DND-41 (cell line): ENCODE measurements at regions not wholly inside any gene's neighbourhood (a gene's known extent, or its start where the extent isn't known, plus 50 kb on each side); places are given as distances from the start of the nearest gene placed in this dataset.

Source experiments
- ATAC-seq: fragments of 200-7000 bp; cut with Tn5 transposase; 3 replicates; pipeline ENCODE4 v1.9.1; 2021; ENCODE audit warnings: low read depth; ENCODE audit not compliant: insufficient read depth
- DNase-seq: peaks from one replicate; pipeline ENCODE4 v3.0.0-alpha.2; 2020
- H2AFZ ChIP-seq: 2 replicates; pipeline ENCODE4 v1.6.0; 2012; ENCODE audit warnings: low read depth, low read length
- H3K27ac ChIP-seq: 2 replicates; pipeline ENCODE4 v1.5.1; 2012; ENCODE audit warnings: low read length, inconsistent platforms
- H3K27me3 ChIP-seq: fragments of 200-600 bp; sonication (generic); 2 replicates; pipeline ENCODE4 v1.6.0; 2012; ENCODE audit warnings: low read length, mild to moderate bottlenecking, inconsistent platforms; ENCODE audit not compliant: insufficient read depth, poor library complexity
- H3K36me3 ChIP-seq: 2 replicates; pipeline ENCODE4 v1.5.1; 2012; ENCODE audit warnings: low read length, inconsistent platforms; ENCODE audit not compliant: insufficient read depth
- H3K4me1 ChIP-seq: 2 replicates; pipeline ENCODE4 v1.5.1; 2012; ENCODE audit warnings: mild to moderate bottlenecking, low read length; ENCODE audit not compliant: insufficient read depth
- H3K4me2 ChIP-seq: 2 replicates; pipeline ENCODE4 v1.6.0; 2012; ENCODE audit warnings: mild to moderate bottlenecking, moderate library complexity, low read length, inconsistent platforms; ENCODE audit not compliant: insufficient read depth
- H3K4me3 ChIP-seq, 2 experiments: fragments of 200-600 bp in 1 of 2; shearing (Covaris generic) in 1 of 2; 2 replicates each; pipeline ENCODE4 v1.5.1; 2012 to 2016; ENCODE audit warnings: inconsistent platforms in 2 of 2, low read length in 2 of 2, mild to moderate bottlenecking in 2 of 2, low read depth in 1 of 2, moderate library complexity in 1 of 2
- H3K79me2 ChIP-seq: 2 replicates; pipeline ENCODE4 v1.6.0; 2012; ENCODE audit warnings: low read length, inconsistent platforms; ENCODE audit not compliant: insufficient read depth
- H3K9ac ChIP-seq: 2 replicates; pipeline ENCODE4 v1.6.0; 2012; ENCODE audit warnings: low read depth, mild to moderate bottlenecking, inconsistent platforms, low read length, moderate library complexity
- H3K9me3 ChIP-seq: 2 replicates; pipeline ENCODE4 v1.5.1; 2012; ENCODE audit warnings: low read length, moderate library complexity, mild to moderate bottlenecking, inconsistent platforms; ENCODE audit not compliant: insufficient read depth, severe bottlenecking
- H4K20me1 ChIP-seq: 2 replicates; pipeline ENCODE4 v1.6.0; 2012; ENCODE audit warnings: low read length; ENCODE audit not compliant: insufficient read depth
- EZH2 ChIP-seq: IDR thresholded peaks from 3 replicates; pipeline ENCODE4 v1.6.1; 2012; ENCODE audit warnings: borderline replicate concordance, low read depth, mild to moderate bottlenecking, moderate library complexity, low read length, inconsistent platforms; ENCODE audit not compliant: severe bottlenecking
- TF ChIP-seq, protein P1 (sequence below): IDR thresholded peaks from 2 replicates; pipeline ENCODE4 v1.5.1; 2012; ENCODE audit warnings: borderline replicate concordance, low read length, moderate library complexity, mild to moderate bottlenecking; ENCODE audit not compliant: poor library complexity, severe bottlenecking; ENCODE audit errors: extremely low read depth

DNA sequence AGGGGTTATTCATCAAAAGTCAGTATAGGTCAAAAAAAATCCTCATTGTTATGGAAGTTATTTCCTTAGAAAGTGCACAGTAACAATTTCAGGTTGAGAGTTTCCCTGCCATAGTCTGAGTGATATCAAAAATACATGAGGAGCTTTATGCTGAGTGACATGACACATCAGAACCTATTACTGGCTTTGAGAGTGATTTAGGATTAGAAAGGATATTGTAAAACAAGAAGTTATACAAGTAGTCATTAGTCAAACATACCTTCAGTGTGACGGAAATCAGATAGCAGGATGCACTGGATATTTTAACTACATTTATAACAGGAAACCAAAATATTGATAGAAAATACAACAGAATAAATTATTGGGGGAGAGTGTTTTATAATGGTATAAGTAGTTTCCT is 471.1 kb downstream of the VGLL3 start:
- Histone ChIP-seq H4K20me1 (no peaks in the 10 kb centered on the region), H3K27ac (no peak overlapping the region), H3K79me2 (no peaks in the 10 kb centered on the region), H3K36me3 (no peaks in the 10 kb centered on the region), H2AFZ (no peak overlapping the region), H3K4me2 (no peak overlapping the region), H3K27me3 (no peaks in the 10 kb centered on the region), H3K4me3 (no peak overlapping the region), H3K9ac (no peak overlapping the region), H3K4me1 (no peaks in the 10 kb centered on the region), H3K9me3 (no peaks in the 10 kb centered on the region)
- TF ChIP-seq, protein P1, sequence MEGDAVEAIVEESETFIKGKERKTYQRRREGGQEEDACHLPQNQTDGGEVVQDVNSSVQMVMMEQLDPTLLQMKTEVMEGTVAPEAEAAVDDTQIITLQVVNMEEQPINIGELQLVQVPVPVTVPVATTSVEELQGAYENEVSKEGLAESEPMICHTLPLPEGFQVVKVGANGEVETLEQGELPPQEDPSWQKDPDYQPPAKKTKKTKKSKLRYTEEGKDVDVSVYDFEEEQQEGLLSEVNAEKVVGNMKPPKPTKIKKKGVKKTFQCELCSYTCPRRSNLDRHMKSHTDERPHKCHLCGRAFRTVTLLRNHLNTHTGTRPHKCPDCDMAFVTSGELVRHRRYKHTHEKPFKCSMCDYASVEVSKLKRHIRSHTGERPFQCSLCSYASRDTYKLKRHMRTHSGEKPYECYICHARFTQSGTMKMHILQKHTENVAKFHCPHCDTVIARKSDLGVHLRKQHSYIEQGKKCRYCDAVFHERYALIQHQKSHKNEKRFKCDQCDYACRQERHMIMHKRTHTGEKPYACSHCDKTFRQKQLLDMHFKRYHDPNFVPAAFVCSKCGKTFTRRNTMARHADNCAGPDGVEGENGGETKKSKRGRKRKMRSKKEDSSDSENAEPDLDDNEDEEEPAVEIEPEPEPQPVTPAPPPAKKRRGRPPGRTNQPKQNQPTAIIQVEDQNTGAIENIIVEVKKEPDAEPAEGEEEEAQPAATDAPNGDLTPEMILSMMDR = no peak
- no peak for TF ChIP-seq EZH2
- ATAC-seq (no peak), DNase-seq (no peak)

DNA sequence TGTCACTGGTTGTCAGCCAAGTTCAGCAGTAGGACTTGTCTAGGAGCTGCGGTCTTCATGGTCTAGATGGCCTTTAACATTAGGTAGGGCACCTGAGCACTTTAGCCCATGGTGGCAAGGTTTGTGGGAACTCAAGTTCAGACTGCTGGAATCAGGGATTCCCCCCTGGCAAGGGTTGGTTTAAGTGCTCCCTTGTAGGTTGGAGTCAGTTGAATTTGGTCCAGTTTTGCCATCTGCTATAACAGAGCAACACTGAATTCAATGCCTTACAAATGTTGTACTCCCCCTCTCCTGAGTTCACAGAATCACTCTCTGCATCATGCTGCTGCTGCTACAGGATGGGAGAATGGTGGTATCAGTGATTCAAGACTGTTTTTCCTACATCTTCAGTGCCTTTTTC is 509.3 kb downstream of the VGLL3 start:
- Histone ChIP-seq H3K79me2 (no peaks in the 10 kb centered on the region), H3K27me3 (no peaks in the 10 kb centered on the region), H3K36me3 (no peaks in the 10 kb centered on the region), H3K9me3 (no peaks in the 10 kb centered on the region), H4K20me1 (no peaks in the 10 kb centered on the region), H3K4me2 (no peak overlapping the region), H3K9ac (no peak overlapping the region), H2AFZ (no peak overlapping the region), H3K27ac (no peak overlapping the region), H3K4me3 (no peak overlapping the region), H3K4me1 (no peaks in the 10 kb centered on the region)
- TF ChIP-seq EZH2 = no peak
- TF ChIP-seq, protein P1 = no peak
- no peak for DNase-seq
- ATAC-seq = no peak

DNA sequence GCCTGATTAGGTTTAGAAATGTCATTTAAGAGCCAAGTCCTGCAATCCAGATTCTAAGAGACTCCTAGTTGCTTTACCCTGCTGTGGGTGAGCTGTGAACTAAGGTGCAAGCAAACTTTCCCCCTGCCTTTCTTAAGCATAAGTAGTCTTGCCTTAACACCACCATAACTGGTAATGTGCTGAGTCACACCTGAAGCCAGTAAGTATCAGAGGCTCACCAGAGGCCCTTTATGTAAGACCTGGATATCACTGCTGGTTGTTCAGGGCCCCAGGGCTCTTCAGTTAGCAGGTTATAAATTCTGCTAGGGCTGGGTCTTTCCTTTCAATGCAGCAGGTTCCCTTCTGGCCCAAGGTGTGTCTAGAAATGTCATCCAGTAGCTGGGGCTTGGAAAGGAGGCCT is 509.9 kb downstream of the VGLL3 start:
- no peak overlapping the region for H3K4me3 ChIP-seq
- no peaks in the 10 kb centered on the region for H3K9me3 ChIP-seq
- H3K4me2 ChIP-seq = no peak overlapping the region
- H4K20me1 ChIP-seq = no peaks in the 10 kb centered on the region
- no peaks in the 10 kb centered on the region for H3K4me1 ChIP-seq
- DNase-seq (no peak), ATAC-seq (no peak)
- no peak overlapping the region for H2AFZ ChIP-seq
- no peaks in the 10 kb centered on the region for H3K79me2 ChIP-seq
- H3K27me3 ChIP-seq = no peaks in the 10 kb centered on the region
- H3K27ac ChIP-seq = no peak overlapping the region
- H3K9ac ChIP-seq = no peak overlapping the region
- H3K36me3 ChIP-seq = no peaks in the 10 kb centered on the region
- TF ChIP-seq EZH2 = no peak
- TF ChIP-seq, protein P1 = no peak

DNA sequence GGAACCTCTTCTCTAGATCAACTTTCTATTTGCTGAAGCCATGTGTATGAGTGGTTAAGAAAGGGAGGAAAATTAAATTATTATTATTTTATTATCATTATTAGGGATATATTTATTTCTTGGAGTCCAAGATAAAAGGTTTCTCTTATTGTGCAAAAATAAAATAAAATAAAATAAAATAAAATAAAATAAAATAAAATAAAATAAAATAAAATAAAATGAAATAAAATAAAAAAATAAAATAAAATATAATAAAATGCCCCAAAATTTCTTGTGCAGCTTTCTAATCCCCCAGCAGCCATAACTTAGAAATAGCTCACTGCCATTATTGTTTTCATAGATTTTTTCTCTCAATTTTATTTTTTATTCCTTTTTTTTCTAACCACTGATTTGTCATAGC is 526.8 kb downstream of the VGLL3 start:
- Histone ChIP-seq H3K9me3 (no peaks in the 10 kb centered on the region), H3K79me2 (no peaks in the 10 kb centered on the region), H3K9ac (no peak overlapping the region), H2AFZ (no peak overlapping the region), H3K27ac (no peak overlapping the region), H3K27me3 (no peaks in the 10 kb centered on the region), H3K4me1 (no peaks in the 10 kb centered on the region), H3K4me2 (no peak overlapping the region), H3K4me3 (no peak overlapping the region), H3K36me3 (no peaks in the 10 kb centered on the region), H4K20me1 (no peaks in the 10 kb centered on the region)
- DNase-seq (no peak), ATAC-seq (no peak)
- TF ChIP-seq, protein P1 = no peak
- TF ChIP-seq EZH2 = no peak
